ENCODE measurements at regions not wholly inside any gene's neighbourhood (a gene's known extent, or its start where the extent isn't known, plus 50 kb on each side); places are given as distances from the start of the nearest gene placed in this dataset.

DNA sequence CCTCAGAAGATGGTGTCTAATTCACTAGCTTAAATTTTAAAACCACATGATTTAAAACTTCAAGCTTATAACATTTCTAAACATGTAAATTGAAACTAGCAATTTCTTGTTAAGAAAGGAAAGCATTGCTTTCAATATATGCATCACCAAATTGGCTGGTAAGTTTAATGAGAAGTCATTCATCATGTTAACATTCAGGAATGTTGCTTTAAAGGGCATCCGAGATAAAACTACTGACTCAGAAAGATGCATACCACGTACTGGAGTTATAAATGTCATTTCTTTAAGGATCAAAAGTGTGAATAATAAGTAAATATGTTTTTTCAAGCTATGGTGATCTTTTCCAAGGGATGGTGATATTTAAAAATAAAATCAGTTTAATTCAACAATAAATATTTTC lies 83.3 kb upstream of the VCX2 start:
- Histone ChIP-seq H3K9ac (ENCODE audit: insufficient read depth in 1 of 2, low read length in 2 of 2) (no peak overlapping the region), H3K4me3 (no peak overlapping the region), H3K27ac (ENCODE audit: low read depth in 1 of 2, low read length in 1 of 2) (no peak overlapping the region), H3K27me3 (ENCODE audit: control insufficient read depth in 3 of 3, insufficient read depth in 3 of 3, low read length in 2 of 3) (peaks cover 0 to 25% (median 14%) of the 10 kb centered on the region in 3 donors), H3K36me3 (ENCODE audit: control insufficient read depth in 4 of 4, insufficient read depth in 4 of 4, low read length in 4 of 4) (no peaks in the 10 kb centered on the region), H3K4me1 (ENCODE audit: control insufficient read depth in 5 of 5, insufficient read depth in 5 of 5, low read length in 5 of 5) (no peaks in the 10 kb centered on the region), H3K9me3 (ENCODE audit: control insufficient read depth in 4 of 4, insufficient read depth in 3 of 4, low read length in 3 of 4) (no peaks in the 10 kb centered on the region)
- WGBS, 2 donors: 54 to 77% methylated on average over 2 of the region's 2 CpGs
- TF ChIP-seq CTCF (IDR thresholded peaks at IDR 0.05; ENCODE audit: control extremely low read depth, extremely low read depth): no peak
- ATAC-seq (ENCODE audit: insufficient read depth, low FRiP score): no peak
- DNase-seq: no peak

- Histone ChIP-seq H3K4me1 (ENCODE audit: control insufficient read depth in 5 of 5, insufficient read depth in 5 of 5, low read length in 5 of 5) (no peaks in the 10 kb centered on the region), H3K9ac (ENCODE audit: insufficient read depth in 1 of 2, low read length in 2 of 2) (no peak overlapping the region), H3K9me3 (ENCODE audit: control insufficient read depth in 4 of 4, insufficient read depth in 3 of 4, low read length in 3 of 4) (peaks cover 0 to 7% (median 0%) of the 10 kb centered on the region in 4 donors), H3K27ac (ENCODE audit: low read depth in 1 of 2, low read length in 1 of 2) (no peak overlapping the region), H3K36me3 (ENCODE audit: control insufficient read depth in 4 of 4, insufficient read depth in 4 of 4, low read length in 4 of 4) (no peaks in the 10 kb centered on the region), H3K27me3 (ENCODE audit: control insufficient read depth in 3 of 3, insufficient read depth in 3 of 3, low read length in 2 of 3) (peaks cover 0 to 2% (median 0%) of the 10 kb centered on the region in 3 donors), H3K4me3 (no peak overlapping the region)
- TF ChIP-seq CTCF (IDR thresholded peaks at IDR 0.05; ENCODE audit: control extremely low read depth, extremely low read depth): no peak
- DNase-seq (no peak), ATAC-seq (ENCODE audit: insufficient read depth, low FRiP score) (no peak)
- WGBS, 2 donors: 70 to 76% methylated on average over 4 of the region's 4 CpGs
These were observed 101.8 kb upstream of the VCX2 start for GRCh38 chrX:8272821-8273220.

GRCh38 chrX:8273451-8273895 lies 102.4 kb upstream of the VCX2 start:
- Histone ChIP-seq H3K4me3 (no peak overlapping the region), H3K27ac (ENCODE audit: low read depth in 1 of 2, low read length in 1 of 2) (no peak overlapping the region), H3K27me3 (ENCODE audit: control insufficient read depth in 3 of 3, insufficient read depth in 3 of 3, low read length in 2 of 3) (peaks cover 0 to 5% (median under 1%) of the 10 kb centered on the region in 3 donors), H3K36me3 (ENCODE audit: control insufficient read depth in 4 of 4, insufficient read depth in 4 of 4, low read length in 4 of 4) (no peaks in the 10 kb centered on the region), H3K4me1 (ENCODE audit: control insufficient read depth in 5 of 5, insufficient read depth in 5 of 5, low read length in 5 of 5) (no peaks in the 10 kb centered on the region), H3K9ac (ENCODE audit: insufficient read depth in 1 of 2, low read length in 2 of 2) (no peak overlapping the region), H3K9me3 (ENCODE audit: control insufficient read depth in 4 of 4, insufficient read depth in 3 of 4, low read length in 3 of 4) (peaks cover 0 to 7% (median 0%) of the 10 kb centered on the region in 4 donors)
- ATAC-seq (ENCODE audit: insufficient read depth, low FRiP score) (peak; percentile 81), DNase-seq (no peak)
- TF ChIP-seq CTCF (IDR thresholded peaks at IDR 0.05; ENCODE audit: control extremely low read depth, extremely low read depth): no peak
- WGBS, 2 donors: 57 to 87% methylated on average over 5 of the region's 5 CpGs

- no peak overlapping the region for H3K9ac ChIP-seq (ENCODE audit: insufficient read depth in 1 of 2, low read length in 2 of 2)
- H3K9me3 ChIP-seq (ENCODE audit: control insufficient read depth in 4 of 4, insufficient read depth in 3 of 4, low read length in 3 of 4): peaks cover 0 to 7% (median 0%) of the 10 kb centered on the region in 4 donors
- WGBS, 2 donors: 79 to 92% methylated on average over 2 of the region's 2 CpGs
- no peak overlapping the region for H3K4me3 ChIP-seq
- no peak for TF ChIP-seq CTCF (IDR thresholded peaks at IDR 0.05; ENCODE audit: control extremely low read depth, extremely low read depth)
- H3K4me1 ChIP-seq (ENCODE audit: control insufficient read depth in 5 of 5, insufficient read depth in 5 of 5, low read length in 5 of 5): no peaks in the 10 kb centered on the region
- no peak overlapping the region for H3K27ac ChIP-seq (ENCODE audit: low read depth in 1 of 2, low read length in 1 of 2)
- ATAC-seq (ENCODE audit: insufficient read depth, low FRiP score) (no peak), DNase-seq (no peak)
- no peaks in the 10 kb centered on the region for H3K36me3 ChIP-seq (ENCODE audit: control insufficient read depth in 4 of 4, insufficient read depth in 4 of 4, low read length in 4 of 4)
- H3K27me3 ChIP-seq (ENCODE audit: control insufficient read depth in 3 of 3, insufficient read depth in 3 of 3, low read length in 2 of 3): peaks cover 0 to 7% (median 2%) of the 10 kb centered on the region in 3 donors
These were observed 103.1 kb upstream of the VCX2 start for GRCh38 chrX:8274170-8274569.

Measured in lung (tissue), 11 donors.